Right lobe of liver (tissue), 4 donors: ENCODE measurements at regions not wholly inside any gene's neighbourhood (a gene's known extent, or its start where the extent isn't known, plus 50 kb on each side); places are given as distances from the start of the nearest gene placed in this dataset.

Experiments
- POLR2A ChIP-seq: fragments of 450-650 bp; IDR thresholded peaks from one replicate; pipeline ENCODE4 v1.6.1; 2017; ENCODE audit warnings: antibody characterized with exemption, mild to moderate bottlenecking
- TF ChIP-seq, protein P1 (sequence below), 4 donors: fragments of 200-600 bp in 3 of 4; fragments of 450-650 bp in 1 of 4; IDR thresholded peaks; one replicate each; pipeline versions ENCODE4 v1.5.1 to v1.8.0; 2016 to 2022; ENCODE audit warnings: antibody characterized with exemption in 4 of 4, mild to moderate bottlenecking in 2 of 4
- donor health status: DM: no; HTN: no; CAD: no.
- donor health status: DM: no; HTN: no; CAD: no.
- donor health status: DM: no; HTN: yes; CAD: no.

- TF ChIP-seq, protein P1, sequence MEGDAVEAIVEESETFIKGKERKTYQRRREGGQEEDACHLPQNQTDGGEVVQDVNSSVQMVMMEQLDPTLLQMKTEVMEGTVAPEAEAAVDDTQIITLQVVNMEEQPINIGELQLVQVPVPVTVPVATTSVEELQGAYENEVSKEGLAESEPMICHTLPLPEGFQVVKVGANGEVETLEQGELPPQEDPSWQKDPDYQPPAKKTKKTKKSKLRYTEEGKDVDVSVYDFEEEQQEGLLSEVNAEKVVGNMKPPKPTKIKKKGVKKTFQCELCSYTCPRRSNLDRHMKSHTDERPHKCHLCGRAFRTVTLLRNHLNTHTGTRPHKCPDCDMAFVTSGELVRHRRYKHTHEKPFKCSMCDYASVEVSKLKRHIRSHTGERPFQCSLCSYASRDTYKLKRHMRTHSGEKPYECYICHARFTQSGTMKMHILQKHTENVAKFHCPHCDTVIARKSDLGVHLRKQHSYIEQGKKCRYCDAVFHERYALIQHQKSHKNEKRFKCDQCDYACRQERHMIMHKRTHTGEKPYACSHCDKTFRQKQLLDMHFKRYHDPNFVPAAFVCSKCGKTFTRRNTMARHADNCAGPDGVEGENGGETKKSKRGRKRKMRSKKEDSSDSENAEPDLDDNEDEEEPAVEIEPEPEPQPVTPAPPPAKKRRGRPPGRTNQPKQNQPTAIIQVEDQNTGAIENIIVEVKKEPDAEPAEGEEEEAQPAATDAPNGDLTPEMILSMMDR (IDR thresholded peaks at IDR 0.05) = peak in 3 of 4 donors; percentile 20 to 28 (median 20)
- TF ChIP-seq POLR2A = no peak
Measured at GRCh38 chr6:96394727-96395126, 126.9 kb upstream of the UFL1 start.
